ENCODE measurements at regions not wholly inside any gene's neighbourhood (a gene's known extent, or its start where the extent isn't known, plus 50 kb on each side); places are given as distances from the start of the nearest gene placed in this dataset.

DNA sequence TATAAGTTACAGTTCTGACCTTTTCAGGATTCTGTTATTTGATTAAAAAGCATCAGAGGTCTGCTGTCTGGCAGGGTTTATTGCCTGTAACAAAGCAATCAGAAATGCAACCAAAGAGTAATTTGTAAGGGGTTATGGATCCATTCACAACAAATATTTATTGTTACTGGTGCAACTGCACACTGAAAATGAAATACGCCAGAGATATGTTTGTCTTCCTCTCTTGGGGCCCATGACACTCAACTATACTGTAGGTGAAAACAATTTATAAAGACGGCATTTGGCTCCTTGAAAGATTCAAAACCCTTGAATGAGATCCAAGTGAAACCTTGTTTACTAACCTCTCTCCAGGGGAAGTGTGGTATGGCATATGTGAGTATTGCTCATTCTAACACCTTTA, 452.2 kb downstream of the MBD2 start:
- BruUV-seq (replicated peaks) = no TSS peak
- DNase-seq (no peak), ATAC-seq (ENCODE audit: low read depth) (no peak)
- no peak overlapping the region for H2BK20ac ChIP-seq (ENCODE audit: low read depth, low read length)
- H3K4me2 ChIP-seq (ENCODE audit: low read depth, low read length) = no peak overlapping the region
- H3K56ac ChIP-seq (ENCODE audit: extremely low read depth, insufficient read depth, low read length) = no peak overlapping the region
- no peak overlapping the region for H2AK9ac ChIP-seq (replicated peaks; ENCODE audit: low read depth, low read length, poor library complexity)
- no peak overlapping the region for H4K91ac ChIP-seq (ENCODE audit: insufficient read depth, low read depth, low read length)
- no peaks in the 10 kb centered on the region for H3K4me1 ChIP-seq (ENCODE audit: control insufficient read depth, insufficient read depth, low read length)
- no peak overlapping the region for H2AK5ac ChIP-seq (ENCODE audit: low read depth, low read length)
- dilution Hi-C loops (cut with HindIII; ENCODE audit: low sequenced_read_pairs, unreplicated experiment) = no loop called here
- no peak overlapping the region for H2BK15ac ChIP-seq (ENCODE audit: low read depth, low read length)
- H4K8ac ChIP-seq (ENCODE audit: low read depth in 2 of 2, low read length in 2 of 2) = no peak overlapping the region
- H4K20me1 ChIP-seq (ENCODE audit: insufficient read depth, low read length) = no peaks in the 10 kb centered on the region
- POLR2A ChIA-PET (ENCODE audit: unreplicated experiment) = no interaction called here
- no peaks in the 10 kb centered on the region for H3K36me3 ChIP-seq (ENCODE audit: control insufficient read depth, insufficient read depth, low read length)
- H2BK5ac ChIP-seq (ENCODE audit: low read depth, low read length, poor library complexity, severe bottlenecking) = no peak overlapping the region
- in situ Hi-C loops (cut with MboI; ENCODE audit: low sequenced_read_pairs) = no loop called here
- no peaks in the 10 kb centered on the region for H3K27me3 ChIP-seq (ENCODE audit: control insufficient read depth, insufficient read depth, low read length)
- no peaks in the 10 kb centered on the region for H3K79me1 ChIP-seq (ENCODE audit: low read depth in 1 of 2, low read length in 2 of 2)
- no peak overlapping the region for H3K27ac ChIP-seq (ENCODE audit: insufficient read depth, low read length)
- H3K23ac ChIP-seq (ENCODE audit: low read depth, low read length) = no peak overlapping the region
- H3K9ac ChIP-seq (ENCODE audit: low read depth, low read length) = no peak overlapping the region
- no peaks in the 10 kb centered on the region for H3K9me1 ChIP-seq (ENCODE audit: insufficient read depth, low read length)
- no peak overlapping the region for H3K4ac ChIP-seq (ENCODE audit: low read depth, low read length)
- H3K18ac ChIP-seq (ENCODE audit: low read depth, low read length) = no peak overlapping the region
- H2AFZ ChIP-seq (replicated peaks; ENCODE audit: low read length, poor library complexity) = no peak overlapping the region
- H3K4me3 ChIP-seq (ENCODE audit: insufficient read depth, low read depth, low read length) = no peak overlapping the region
- no peak for TF ChIP-seq USF2 (IDR thresholded peaks at IDR 0.05; ENCODE audit: low read depth, low read length)
- TF ChIP-seq MAZ (IDR thresholded peaks at IDR 0.05; ENCODE audit: borderline replicate concordance, low read depth, low read length) = no peak
- no peak for TF ChIP-seq FOS (IDR thresholded peaks at IDR 0.05; ENCODE audit: low read depth, low read length)
- TF ChIP-seq NFE2L2 (IDR thresholded peaks at IDR 0.05; ENCODE audit: low read depth, low read length) = no peak
- no peak for TF ChIP-seq CHD1 (IDR thresholded peaks at IDR 0.05; ENCODE audit: low read depth, low read length)
- no peak for TF ChIP-seq RCOR1 (IDR thresholded peaks at IDR 0.05; ENCODE audit: insufficient replicate concordance, low read length)
- no peak overlapping the region for H4K5ac ChIP-seq (ENCODE audit: low read depth, low read length)
- CTCF ChIA-PET = no interaction called here
- H2BK120ac ChIP-seq (ENCODE audit: low read depth, low read length) = no peak overlapping the region
- no peaks in the 10 kb centered on the region for H3K9me3 ChIP-seq (ENCODE audit: control insufficient read depth, insufficient read depth, low read length)
- WGBS, 2 experiments (ENCODE audit: extremely low coverage in 2 of 2, insufficient read length in 1 of 2) = no CpG with 5 or more reads among the region's 2 CpGs
- H3K14ac ChIP-seq (replicated peaks; ENCODE audit: low read depth, low read length) = no peak overlapping the region
- intact Hi-C loops (cut with micrococcal nuclease) = no loop called here

Data from IMR-90 (cell line).